ENCODE measurements at regions not wholly inside any gene's neighbourhood (a gene's known extent, or its start where the extent isn't known, plus 50 kb on each side); places are given as distances from the start of the nearest gene placed in this dataset.

- TF ChIP-seq PBX3 (IDR thresholded peaks at IDR 0.05; ENCODE audit: insufficient replicate concordance, low read depth, low read length) (no peak), MYC (IDR thresholded peaks at IDR 0.05; ENCODE audit: insufficient read depth, insufficient read length, insufficient replicate concordance, low read length, severe bottlenecking) (no peak), SMAD5 (IDR thresholded peaks at IDR 0.05; ENCODE audit: low read depth) (no peak)
Observed at GRCh38 chr5:167319243-167319642, 972.2 kb upstream of the WWC1 start.

Data from GM12878 (cell line).